Inflammatory macrophage treated with lipopolysaccharide for 1 hour (primary cell): ENCODE measurements at regions not wholly inside any gene's neighbourhood (a gene's known extent, or its start where the extent isn't known, plus 50 kb on each side); places are given as distances from the start of the nearest gene placed in this dataset.

Experiments used
- DNase-seq, 2 donors: peaks; one replicate each; pipeline ENCODE4 v3.0.0-alpha.2; 2020 to 2022

GRCh38 chr13:65095161-65096082, 2134.7 kb downstream of the PCDH9 start:
- DNase-seq: no peak

GRCh38 chr13:65093357-65093756, 2136.8 kb downstream of the PCDH9 start:
- DNase-seq: no peak

GRCh38 chr13:65091031-65091430, 2139.1 kb downstream of the PCDH9 start:
- no peak for DNase-seq

GRCh38 chr13:65090186-65090585, 2139.9 kb downstream of the PCDH9 start:
- DNase-seq: no peak

GRCh38 chr13:65088906-65089305, 2141.2 kb downstream of the PCDH9 start:
- DNase-seq: no peak

GRCh38 chr13:65085977-65086376, 2144.2 kb downstream of the PCDH9 start:
- no peak for DNase-seq

GRCh38 chr13:65074248-65074647, 2155.9 kb downstream of the PCDH9 start:
- DNase-seq: no peak

GRCh38 chr13:65064967-65065366, 2165.2 kb downstream of the PCDH9 start:
- DNase-seq: no peak

- DNase-seq: no peak
Observed at GRCh38 chr13:65063753-65064152, 2166.4 kb downstream of the PCDH9 start.

- DNase-seq: no peak
Observed at GRCh38 chr13:65057986-65058385, 2172.2 kb downstream of the PCDH9 start.

GRCh38 chr13:65054277-65054676, 2175.9 kb downstream of the PCDH9 start:
- DNase-seq: no peak

- DNase-seq: no peak
Observed at GRCh38 chr13:65036999-65037398, 2193.1 kb downstream of the PCDH9 start.

GRCh38 chr13:65035302-65035701, 2194.8 kb downstream of the PCDH9 start:
- DNase-seq: no peak

- DNase-seq: no peak
Observed at GRCh38 chr13:65034266-65034665, 2195.9 kb downstream of the PCDH9 start.

- DNase-seq: no peak
Observed at GRCh38 chr13:65032825-65033224, 2197.3 kb downstream of the PCDH9 start.

GRCh38 chr13:65028101-65028500, 2202.0 kb downstream of the PCDH9 start:
- no peak for DNase-seq

- DNase-seq: no peak
Observed at GRCh38 chr13:65026505-65026904, 2203.6 kb downstream of the PCDH9 start.

- no peak for DNase-seq
Observed at GRCh38 chr13:65011378-65011777, 2218.8 kb downstream of the PCDH9 start.

- no peak for DNase-seq
Observed at GRCh38 chr13:64997438-64997837, 2232.7 kb downstream of the PCDH9 start.

GRCh38 chr13:64993514-64994164, 2236.5 kb downstream of the PCDH9 start:
- DNase-seq: no peak

GRCh38 chr13:64992314-64992713, 2237.8 kb downstream of the PCDH9 start:
- no peak for DNase-seq

GRCh38 chr13:64985075-64985474, 2245.1 kb downstream of the PCDH9 start:
- DNase-seq: no peak

GRCh38 chr13:64962404-64962803, 2267.7 kb downstream of the PCDH9 start:
- DNase-seq: no peak

GRCh38 chr13:64959276-64959675, 2270.9 kb downstream of the PCDH9 start:
- no peak for DNase-seq
